Inflammatory macrophage (primary cell): ENCODE measurements at regions not wholly inside any gene's neighbourhood (a gene's known extent, or its start where the extent isn't known, plus 50 kb on each side); places are given as distances from the start of the nearest gene placed in this dataset.
"Not testable (repeated sequence)": the region's sequence is repeated elsewhere in the genome, so short reads cannot be mapped to it uniquely, and the experiment has no call there.

Experiments used
- DNase-seq, 2 donors: peaks; one replicate each; pipeline ENCODE4 v3.0.0-alpha.2; 2020 to 2022

- no peak for DNase-seq
Measured at GRCh38 chr7:138317044-138317596, 142.9 kb upstream of the TRIM24 start.

- DNase-seq = no peak
Measured at GRCh38 chr7:138324941-138325340, 135.1 kb upstream of the TRIM24 start.

- no peak for DNase-seq
Measured at GRCh38 chr7:138325434-138325833, 134.6 kb upstream of the TRIM24 start.

GRCh38 chr7:138328215-138328614, 131.8 kb upstream of the TRIM24 start:
- no peak for DNase-seq

GRCh38 chr7:138332850-138333249, 127.2 kb upstream of the TRIM24 start:
- DNase-seq = not testable (repeated sequence)

- DNase-seq = no peak
Measured at GRCh38 chr7:138338361-138338760, 121.7 kb upstream of the TRIM24 start.

- not testable (repeated sequence) for DNase-seq
Measured at GRCh38 chr7:138339229-138339628, 120.8 kb upstream of the TRIM24 start.

- no peak for DNase-seq
Measured at GRCh38 chr7:138342990-138343389, 117.1 kb upstream of the TRIM24 start.

GRCh38 chr7:138345567-138345966, 114.5 kb upstream of the TRIM24 start:
- DNase-seq = no peak

GRCh38 chr7:138346975-138347374, 113.1 kb upstream of the TRIM24 start:
- no peak for DNase-seq

GRCh38 chr7:138349841-138350700, 110.0 kb upstream of the TRIM24 start:
- DNase-seq = no peak

- DNase-seq = peak; percentile 6 to 40
Measured at GRCh38 chr7:138350701-138351357, 109.2 kb upstream of the TRIM24 start.

GRCh38 chr7:138352570-138353461, 107.2 kb upstream of the TRIM24 start:
- no peak for DNase-seq

- DNase-seq = no peak
Measured at GRCh38 chr7:138354066-138354465, 106.0 kb upstream of the TRIM24 start.

- no peak for DNase-seq
Measured at GRCh38 chr7:138355254-138355653, 104.8 kb upstream of the TRIM24 start.

GRCh38 chr7:138358850-138359341, 101.2 kb upstream of the TRIM24 start:
- DNase-seq = peak in 1 of 2 donors; percentile 2

- DNase-seq = no peak
Measured at GRCh38 chr7:138359870-138360559, 100.0 kb upstream of the TRIM24 start.

GRCh38 chr7:138363721-138364120, 96.3 kb upstream of the TRIM24 start:
- no peak for DNase-seq

- DNase-seq = not testable (repeated sequence)
Measured at GRCh38 chr7:138366137-138366536, 93.9 kb upstream of the TRIM24 start.

- DNase-seq = not testable (repeated sequence)
Measured at GRCh38 chr7:138366676-138367075, 93.4 kb upstream of the TRIM24 start.

- DNase-seq = no peak
Measured at GRCh38 chr7:138369797-138370196, 90.3 kb upstream of the TRIM24 start.

GRCh38 chr7:138370956-138371355, 89.1 kb upstream of the TRIM24 start:
- DNase-seq = peak in 1 of 2 donors; percentile 9
